ENCODE measurements at regions not wholly inside any gene's neighbourhood (a gene's known extent, or its start where the extent isn't known, plus 50 kb on each side); places are given as distances from the start of the nearest gene placed in this dataset.

GRCh38 chr11:11081776-11082175, 223.9 kb upstream of the ZBED5 start:
- TF ChIP-seq, protein P1, sequence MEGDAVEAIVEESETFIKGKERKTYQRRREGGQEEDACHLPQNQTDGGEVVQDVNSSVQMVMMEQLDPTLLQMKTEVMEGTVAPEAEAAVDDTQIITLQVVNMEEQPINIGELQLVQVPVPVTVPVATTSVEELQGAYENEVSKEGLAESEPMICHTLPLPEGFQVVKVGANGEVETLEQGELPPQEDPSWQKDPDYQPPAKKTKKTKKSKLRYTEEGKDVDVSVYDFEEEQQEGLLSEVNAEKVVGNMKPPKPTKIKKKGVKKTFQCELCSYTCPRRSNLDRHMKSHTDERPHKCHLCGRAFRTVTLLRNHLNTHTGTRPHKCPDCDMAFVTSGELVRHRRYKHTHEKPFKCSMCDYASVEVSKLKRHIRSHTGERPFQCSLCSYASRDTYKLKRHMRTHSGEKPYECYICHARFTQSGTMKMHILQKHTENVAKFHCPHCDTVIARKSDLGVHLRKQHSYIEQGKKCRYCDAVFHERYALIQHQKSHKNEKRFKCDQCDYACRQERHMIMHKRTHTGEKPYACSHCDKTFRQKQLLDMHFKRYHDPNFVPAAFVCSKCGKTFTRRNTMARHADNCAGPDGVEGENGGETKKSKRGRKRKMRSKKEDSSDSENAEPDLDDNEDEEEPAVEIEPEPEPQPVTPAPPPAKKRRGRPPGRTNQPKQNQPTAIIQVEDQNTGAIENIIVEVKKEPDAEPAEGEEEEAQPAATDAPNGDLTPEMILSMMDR (IDR thresholded peaks at IDR 0.05), result no peak
- no peak for TF ChIP-seq POLR2A (IDR thresholded peaks at IDR 0.05; ENCODE audit: low read depth)

Data from esophagus muscularis mucosa (tissue), 3 donors.